ENCODE measurements at regions not wholly inside any gene's neighbourhood (a gene's known extent, or its start where the extent isn't known, plus 50 kb on each side); places are given as distances from the start of the nearest gene placed in this dataset.

DNA sequence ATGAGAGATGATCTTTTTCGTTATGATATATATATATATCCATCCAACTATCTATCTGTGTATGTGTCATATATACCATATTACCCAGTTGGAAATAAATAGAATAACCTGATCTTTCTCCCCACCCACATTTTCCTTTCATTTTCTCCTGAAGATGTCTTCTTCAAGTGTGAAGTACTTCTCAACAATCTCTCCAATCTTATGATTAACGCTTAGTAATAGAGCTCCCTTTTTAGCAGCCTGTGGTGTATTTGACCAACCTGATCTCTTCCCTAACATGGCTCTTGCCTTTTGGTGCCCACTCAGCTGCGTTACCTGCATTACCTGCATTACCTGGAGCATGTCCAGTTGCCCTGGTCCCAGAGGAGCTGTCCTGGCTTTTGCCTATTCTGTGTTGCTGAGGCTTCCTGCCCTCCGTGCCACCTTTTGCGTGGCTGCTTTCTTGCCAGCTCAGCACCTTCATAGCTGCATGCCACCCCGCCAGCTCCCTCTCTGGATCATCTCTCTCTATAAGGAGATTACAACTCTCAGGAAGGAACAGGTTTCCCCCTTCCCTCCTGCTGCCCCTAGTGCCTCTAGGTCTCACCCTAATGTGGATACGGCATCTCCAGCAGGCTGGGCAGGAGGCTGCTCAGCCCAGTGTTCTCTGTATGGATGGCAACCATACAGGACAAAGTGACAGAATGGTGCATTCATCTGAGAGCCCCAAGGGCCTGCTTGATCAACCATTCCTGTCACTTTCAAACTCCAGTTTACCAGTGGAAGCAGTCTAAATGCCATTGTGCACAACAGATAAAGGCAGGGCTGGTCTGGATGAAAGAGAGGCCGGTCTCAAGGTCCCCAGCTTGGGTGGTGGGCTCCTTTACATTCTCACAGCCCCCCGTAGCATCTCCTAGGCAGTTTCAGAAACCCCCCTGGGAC is 126.7 kb downstream of the GADD45G start:
- TF ChIP-seq, protein P1, sequence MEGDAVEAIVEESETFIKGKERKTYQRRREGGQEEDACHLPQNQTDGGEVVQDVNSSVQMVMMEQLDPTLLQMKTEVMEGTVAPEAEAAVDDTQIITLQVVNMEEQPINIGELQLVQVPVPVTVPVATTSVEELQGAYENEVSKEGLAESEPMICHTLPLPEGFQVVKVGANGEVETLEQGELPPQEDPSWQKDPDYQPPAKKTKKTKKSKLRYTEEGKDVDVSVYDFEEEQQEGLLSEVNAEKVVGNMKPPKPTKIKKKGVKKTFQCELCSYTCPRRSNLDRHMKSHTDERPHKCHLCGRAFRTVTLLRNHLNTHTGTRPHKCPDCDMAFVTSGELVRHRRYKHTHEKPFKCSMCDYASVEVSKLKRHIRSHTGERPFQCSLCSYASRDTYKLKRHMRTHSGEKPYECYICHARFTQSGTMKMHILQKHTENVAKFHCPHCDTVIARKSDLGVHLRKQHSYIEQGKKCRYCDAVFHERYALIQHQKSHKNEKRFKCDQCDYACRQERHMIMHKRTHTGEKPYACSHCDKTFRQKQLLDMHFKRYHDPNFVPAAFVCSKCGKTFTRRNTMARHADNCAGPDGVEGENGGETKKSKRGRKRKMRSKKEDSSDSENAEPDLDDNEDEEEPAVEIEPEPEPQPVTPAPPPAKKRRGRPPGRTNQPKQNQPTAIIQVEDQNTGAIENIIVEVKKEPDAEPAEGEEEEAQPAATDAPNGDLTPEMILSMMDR (IDR thresholded peaks at IDR 0.05), result no peak
- no peak for TF ChIP-seq POLR2A (IDR thresholded peaks at IDR 0.05)

Measured in upper lobe of left lung (tissue), 4 donors.